GM19324 (cell line): ENCODE measurements at regions not wholly inside any gene's neighbourhood (a gene's known extent, or its start where the extent isn't known, plus 50 kb on each side); places are given as distances from the start of the nearest gene placed in this dataset.

ENCODE experiments used
- ATAC-seq: cut with Tn5 transposase; IDR thresholded peaks from one replicate; pipeline ENCODE4 v1.9.1; 2021; ENCODE audit warnings: mild to moderate bottlenecking, moderate library complexity; ENCODE audit not compliant: unreplicated experiment, low FRiP score

GRCh38 chr2:146807568-146808168 is 1037.2 kb upstream of the ACVR2A start:
- ATAC-seq: peak; percentile 70

- no peak for ATAC-seq
Measured at GRCh38 chr2:146806364-146807005, 1038.3 kb upstream of the ACVR2A start.

DNA sequence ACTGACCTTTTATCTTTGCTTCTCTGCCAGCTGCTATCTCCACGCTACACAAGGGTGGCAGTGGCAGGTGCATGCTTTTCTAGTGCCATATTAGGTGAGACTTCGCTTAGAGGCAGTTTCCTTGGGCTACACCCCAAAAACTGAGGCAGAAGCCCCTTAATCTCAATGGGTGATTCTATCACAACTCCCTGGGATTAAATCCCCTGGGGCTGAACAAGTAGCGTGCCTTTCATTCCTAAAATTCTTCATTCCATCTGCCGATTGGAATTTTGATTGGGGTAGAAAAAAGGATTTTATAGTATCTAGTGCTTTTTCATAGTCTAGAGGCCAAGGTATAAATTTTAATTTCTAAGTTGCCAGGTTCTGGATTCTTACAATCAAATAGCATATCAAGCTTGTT is 1040.5 kb upstream of the ACVR2A start:
- ATAC-seq: no peak

GRCh38 chr2:146801886-146802285 is 1042.9 kb upstream of the ACVR2A start:
- ATAC-seq: no peak

- ATAC-seq: no peak
Measured at GRCh38 chr2:146786396-146786795, 1058.4 kb upstream of the ACVR2A start.

GRCh38 chr2:146785101-146785500 is 1059.7 kb upstream of the ACVR2A start:
- ATAC-seq: no peak

GRCh38 chr2:146784602-146785001 is 1060.2 kb upstream of the ACVR2A start:
- ATAC-seq: no peak

DNA sequence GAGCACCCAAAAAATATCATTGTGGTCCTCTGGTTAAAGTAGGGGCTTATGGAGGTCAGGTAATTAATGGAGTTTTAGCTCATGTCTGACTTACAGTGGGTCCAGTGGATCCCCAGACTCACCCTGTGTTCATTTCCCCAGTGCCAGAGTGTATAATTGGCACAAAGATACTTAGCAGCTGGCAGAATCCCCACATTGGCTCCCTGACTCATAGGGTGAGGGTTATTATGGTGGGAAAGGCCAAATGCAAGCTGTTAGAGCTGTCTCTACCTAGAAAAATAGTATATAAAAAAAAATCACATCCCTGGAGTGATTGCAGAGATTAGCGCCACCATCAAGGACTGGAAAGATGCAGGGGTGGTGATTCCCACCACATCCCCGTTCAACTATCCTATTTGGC is 1067.6 kb upstream of the ACVR2A start:
- no peak for ATAC-seq

DNA sequence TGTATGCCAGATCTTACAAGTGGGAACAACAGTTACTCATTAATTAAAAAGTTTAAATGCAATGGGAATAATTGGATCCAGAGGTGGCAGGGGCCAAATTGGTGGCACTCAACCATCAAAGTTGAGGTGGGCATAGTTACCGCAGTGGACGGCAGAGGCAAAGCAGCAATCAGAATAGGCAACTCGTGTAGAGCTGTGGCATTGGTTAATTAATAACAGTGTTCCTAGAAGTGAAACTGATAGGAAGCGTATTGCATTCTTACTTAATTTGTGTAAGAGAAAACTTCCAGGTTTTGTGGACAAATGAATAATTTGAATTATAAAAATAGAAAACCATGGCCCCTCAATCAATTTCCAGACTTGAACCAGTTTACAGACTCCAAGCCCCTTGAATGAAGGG is 1068.2 kb upstream of the ACVR2A start:
- ATAC-seq: no peak

GRCh38 chr2:146771531-146771930 is 1073.3 kb upstream of the ACVR2A start:
- ATAC-seq: no peak

DNA sequence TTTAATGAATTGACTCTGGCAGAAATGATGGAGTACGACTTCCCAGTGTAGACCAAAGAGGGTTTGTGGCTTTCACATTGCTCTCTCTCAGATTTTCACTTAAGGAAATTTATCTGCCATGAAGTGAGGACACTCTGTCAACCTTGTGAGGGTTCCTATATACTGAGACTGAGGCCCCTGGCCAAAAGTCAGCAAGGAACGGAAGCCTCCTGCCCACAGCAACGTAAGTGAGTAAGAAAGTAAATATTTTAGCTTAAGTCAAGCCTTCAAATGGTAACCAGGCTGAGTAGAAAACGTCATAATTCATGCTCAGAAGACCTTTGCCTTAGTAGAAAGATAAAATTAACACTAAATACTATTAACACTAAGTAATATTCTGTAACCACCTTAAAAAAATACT is 1080.5 kb upstream of the ACVR2A start:
- ATAC-seq: no peak

- ATAC-seq: no peak
Measured at GRCh38 chr2:146762786-146763185, 1082.0 kb upstream of the ACVR2A start.

GRCh38 chr2:146754606-146755005 is 1090.2 kb upstream of the ACVR2A start:
- ATAC-seq: no peak

DNA sequence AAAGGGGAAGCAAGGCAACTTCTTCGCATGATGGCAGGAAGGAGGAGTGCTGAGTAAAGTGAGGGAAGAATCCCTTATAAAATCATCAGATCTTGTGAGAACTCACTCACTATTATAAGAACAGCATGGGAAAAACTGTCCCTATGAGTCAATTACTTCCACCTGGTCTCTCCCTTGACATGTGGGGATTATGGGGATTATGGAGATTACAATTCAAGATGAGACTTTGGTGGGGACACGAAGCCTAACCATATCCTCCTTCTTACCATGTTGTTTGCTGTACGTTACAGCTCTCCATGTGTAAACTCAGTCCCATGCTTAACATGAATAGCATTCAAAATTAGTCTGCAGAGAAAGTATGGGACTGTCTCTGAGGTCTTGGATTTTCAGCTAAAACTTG is 1096.8 kb upstream of the ACVR2A start:
- ATAC-seq: no peak

DNA sequence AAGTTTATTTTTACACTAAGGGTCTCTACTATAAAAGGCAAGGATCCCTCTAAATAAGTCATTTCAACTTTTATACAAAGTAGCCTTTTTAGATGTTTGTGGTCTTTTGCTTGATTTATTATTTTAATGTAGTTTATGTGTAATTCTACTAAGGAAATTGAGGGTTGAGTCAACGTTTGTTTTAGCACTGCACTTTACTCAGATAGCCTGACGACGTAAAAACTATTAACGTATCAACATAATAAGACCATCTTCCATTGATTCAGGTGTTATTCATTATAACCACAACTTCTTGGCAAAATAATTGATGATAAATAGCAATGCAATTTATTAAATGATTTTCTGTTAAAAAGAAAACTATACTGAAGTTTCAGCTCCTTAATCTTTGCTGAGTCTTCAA is 1103.6 kb upstream of the ACVR2A start:
- ATAC-seq: no peak

DNA sequence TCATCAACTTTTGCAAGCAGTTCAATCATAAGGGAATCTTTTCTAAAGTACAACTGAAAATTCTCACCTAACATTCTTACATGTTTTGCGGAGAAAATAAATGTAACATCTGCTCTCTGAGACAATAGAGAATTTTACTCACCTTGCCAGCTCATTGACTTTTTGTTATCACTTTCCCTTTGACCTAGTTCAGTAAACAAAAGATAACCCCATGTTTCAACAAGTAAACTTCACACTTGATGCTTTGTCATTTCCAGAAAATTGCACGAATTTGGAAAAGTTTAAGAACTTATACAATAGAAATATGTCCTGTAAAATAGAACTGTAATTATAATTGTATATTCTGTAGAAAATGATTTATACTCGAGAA is 1110.0 kb upstream of the ACVR2A start:
- no peak for ATAC-seq

GRCh38 chr2:146734042-146734820 is 1110.6 kb upstream of the ACVR2A start:
- ATAC-seq: no peak

DNA sequence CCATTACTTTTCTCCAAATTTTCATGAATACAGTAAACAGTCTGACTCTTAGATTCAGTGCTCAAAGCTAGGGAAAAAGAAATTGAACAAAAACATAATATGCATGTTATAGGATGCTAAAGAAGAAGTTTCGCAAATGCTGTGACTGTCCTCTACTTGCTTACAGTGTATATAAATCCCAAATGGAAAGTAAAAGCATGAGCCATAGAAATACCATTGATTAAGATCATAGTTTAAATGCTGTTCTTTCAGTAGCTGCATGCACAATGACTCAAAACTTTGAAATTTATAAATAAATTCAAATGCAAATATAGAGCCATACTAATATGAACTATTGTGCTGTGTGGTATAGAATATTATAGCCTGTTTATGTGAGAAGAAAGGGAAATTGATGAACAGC is 1113.9 kb upstream of the ACVR2A start:
- ATAC-seq: no peak

GRCh38 chr2:146721486-146721885 is 1123.3 kb upstream of the ACVR2A start:
- no peak for ATAC-seq

- no peak for ATAC-seq
Measured at GRCh38 chr2:146720170-146720569, 1124.7 kb upstream of the ACVR2A start.

DNA sequence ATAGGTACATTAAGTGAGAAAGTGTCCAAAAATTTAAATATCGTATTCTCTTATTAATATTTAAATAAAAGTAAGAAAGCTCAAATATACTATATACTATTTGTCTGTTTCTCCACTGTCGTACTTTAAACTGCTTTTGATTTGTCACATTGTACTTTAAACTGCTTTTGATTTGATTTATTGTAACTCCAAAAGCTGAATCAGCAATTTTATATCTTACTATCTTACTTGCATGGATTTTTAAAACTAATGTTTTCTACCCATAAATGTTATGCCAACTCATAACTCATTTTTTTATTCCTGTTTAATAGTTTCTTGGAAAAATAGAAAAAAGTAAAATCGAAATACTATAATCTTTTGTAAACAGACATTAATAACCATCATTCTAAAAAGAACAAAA is 1128.2 kb upstream of the ACVR2A start:
- no peak for ATAC-seq

DNA sequence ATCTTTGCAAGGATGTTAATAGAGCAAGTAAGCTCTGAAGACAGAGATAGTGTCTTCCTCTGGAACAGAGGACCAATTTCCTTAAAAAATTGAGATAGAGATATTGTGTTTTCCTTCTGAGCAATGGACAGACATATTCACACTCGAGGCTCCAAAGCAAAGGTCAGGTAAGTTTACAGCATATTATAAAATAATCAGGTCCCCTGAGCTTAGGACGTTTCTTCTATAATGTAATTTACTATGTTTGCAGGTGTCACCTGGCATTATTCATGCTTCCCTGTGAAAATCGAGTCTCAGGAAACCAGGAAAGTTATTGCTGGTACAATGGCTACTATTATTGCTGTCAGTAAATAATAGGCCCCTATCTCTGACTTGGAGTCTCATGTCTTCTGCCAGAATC is 1135.8 kb upstream of the ACVR2A start:
- no peak for ATAC-seq
